GM23248 (cell line): ENCODE measurements at regions not wholly inside any gene's neighbourhood (a gene's known extent, or its start where the extent isn't known, plus 50 kb on each side); places are given as distances from the start of the nearest gene placed in this dataset.

Experiments used
- DNase-seq: peaks from one replicate; pipeline ENCODE4 v3.0.0-alpha.2; 2015
- H2AFZ ChIP-seq: fragments of 200-600 bp; sonication (generic); 2 replicates; pipeline ENCODE4 v1.6.1; 2016; ENCODE audit warnings: antibody characterized with exemption
- H3F3A ChIP-seq: fragments of 200-600 bp; sonication (generic); 2 replicates; pipeline ENCODE4 v1.6.1; 2016; ENCODE audit warnings: mild to moderate bottlenecking, antibody characterized with exemption, mixed run types; ENCODE audit not compliant: insufficient read depth
- H3K27ac ChIP-seq: fragments of 200-600 bp; sonication (generic); 2 replicates; pipeline ENCODE4 v1.5.1; 2016; ENCODE audit warnings: mild to moderate bottlenecking
- H3K27me3 ChIP-seq: fragments of 200-600 bp; sonication (generic); replicated peaks from 2 replicates; pipeline ENCODE4 v1.6.1; 2016; ENCODE audit warnings: mild to moderate bottlenecking; ENCODE audit not compliant: insufficient read depth
- H3K36me3 ChIP-seq: fragments of 200-600 bp; sonication (generic); 2 replicates; pipeline ENCODE4 v1.6.1; 2016; ENCODE audit warnings: low read depth, mild to moderate bottlenecking
- H3K4me1 ChIP-seq: fragments of 200-600 bp; sonication (generic); 2 replicates; pipeline ENCODE4 v1.6.1; 2016; ENCODE audit warnings: mild to moderate bottlenecking; ENCODE audit not compliant: insufficient read depth
- H3K4me2 ChIP-seq: fragments of 200-600 bp; sonication (generic); one replicate; pipeline ENCODE4 v1.6.1; 2016; ENCODE audit warnings: mild to moderate bottlenecking; ENCODE audit not compliant: unreplicated experiment
- H3K4me3 ChIP-seq: fragments of 200-600 bp; sonication (generic); 2 replicates; pipeline ENCODE4 v1.5.1; 2016; ENCODE audit warnings: mild to moderate bottlenecking
- H3K79me2 ChIP-seq: fragments of 200-600 bp; sonication (generic); 2 replicates; pipeline ENCODE4 v1.6.1; 2016; ENCODE audit warnings: mild to moderate bottlenecking; ENCODE audit not compliant: insufficient read depth
- H3K9ac ChIP-seq: fragments of 200-600 bp; sonication (generic); 2 replicates; pipeline ENCODE4 v1.6.1; 2016; ENCODE audit warnings: mild to moderate bottlenecking
- H3K9me2 ChIP-seq: fragments of 200-600 bp; sonication (generic); 2 replicates; pipeline ENCODE4 v1.6.1; 2016; ENCODE audit warnings: mixed run types, mild to moderate bottlenecking, moderate library complexity; ENCODE audit not compliant: insufficient read depth
- H3K9me3 ChIP-seq: fragments of 200-600 bp; sonication (generic); one replicate; pipeline ENCODE4 v1.6.1; 2017; ENCODE audit warnings: low read depth
- H4K20me1 ChIP-seq: fragments of 200-600 bp; sonication (generic); 2 replicates; pipeline ENCODE4 v1.6.0; 2016; ENCODE audit not compliant: insufficient read depth
- EZH2 ChIP-seq: fragments of 200-600 bp; sonication (generic); IDR thresholded peaks from 2 replicates; pipeline ENCODE4 v1.6.1; 2018; ENCODE audit warnings: antibody characterized with exemption, mild to moderate bottlenecking; ENCODE audit not compliant: insufficient read depth, poor library complexity, severe bottlenecking
- EZH2phosphoT487 ChIP-seq: fragments of 200-600 bp; sonication (generic); IDR thresholded peaks from 2 replicates; pipeline ENCODE4 v1.6.1; 2018; ENCODE audit warnings: antibody characterized with exemption, moderate library complexity, mild to moderate bottlenecking, low read depth; ENCODE audit not compliant: insufficient read depth
- WGBS, 2 experiments: methylation state at CpG; one replicate each; pipeline ENCODE4 v1.1.6; 2015 to 2017; ENCODE audit warnings: low lambda C conversion rate in 2 of 2, low coverage in 1 of 2; ENCODE audit errors: missing lambda C conversion rate in 2 of 2; 5-methylcytosine and 5-hydroxymethylcytosine counted together
- in situ Hi-C: fragments of 300-500 bp; cut with MboI; formaldehyde crosslinking; loops from 2 replicates; pipeline ENCODE4 v1.15.0; 2020

GRCh38 chr3:35987386-35987785 lies 348.1 kb downstream of the ARPP21 start:
- Histone ChIP-seq H3K4me3 (no peak overlapping the region), H3K27me3 (no peaks in the 10 kb centered on the region; the same call in 1 of the 2 replicates), H3K36me3 (no peaks in the 10 kb centered on the region), H4K20me1 (no peaks in the 10 kb centered on the region), H2AFZ (no peak overlapping the region), H3K4me1 (no peaks in the 10 kb centered on the region), H3K9ac (no peak overlapping the region), H3K27ac (no peak overlapping the region), H3F3A (no peaks in the 10 kb centered on the region), H3K9me2 (no peaks in the 10 kb centered on the region), H3K9me3 (no peaks in the 10 kb centered on the region), H3K79me2 (no peaks in the 10 kb centered on the region), H3K4me2 (no peak overlapping the region)
- in situ Hi-C loops: no loop called here
- TF ChIP-seq EZH2 (no peak), EZH2phosphoT487 (no peak)
- DNase-seq: no peak

- Histone ChIP-seq H3K9me2 (no peaks in the 10 kb centered on the region), H3K4me2 (no peak overlapping the region), H3K27me3 (no peaks in the 10 kb centered on the region; the same call in 1 of the 2 replicates), H3K79me2 (no peaks in the 10 kb centered on the region), H3K4me1 (no peaks in the 10 kb centered on the region), H3K4me3 (no peak overlapping the region), H3K9me3 (no peaks in the 10 kb centered on the region), H3F3A (no peaks in the 10 kb centered on the region), H3K36me3 (no peaks in the 10 kb centered on the region), H4K20me1 (no peaks in the 10 kb centered on the region), H2AFZ (no peak overlapping the region), H3K27ac (no peak overlapping the region), H3K9ac (no peak overlapping the region)
- in situ Hi-C loops: no loop called here
- 1 to 3% methylated on average over 2 of the region's 2 CpGs for WGBS, 2 experiments
- no peak for TF ChIP-seq EZH2phosphoT487
- TF ChIP-seq EZH2: no peak
- no peak for DNase-seq
These were observed 352.7 kb downstream of the ARPP21 start for GRCh38 chr3:35992041-35992440.

GRCh38 chr3:36011791-36012190 lies 368.5 kb upstream of the STAC start:
- no peaks in the 10 kb centered on the region for H3K9me2 ChIP-seq
- no peaks in the 10 kb centered on the region for H3F3A ChIP-seq
- in situ Hi-C loops: no loop called here
- no peaks in the 10 kb centered on the region for H3K4me1 ChIP-seq
- H4K20me1 ChIP-seq: no peaks in the 10 kb centered on the region
- WGBS, 2 experiments: 52 to 64% methylated on average over 2 of the region's 2 CpGs
- no peak overlapping the region for H3K9ac ChIP-seq
- H3K36me3 ChIP-seq: no peaks in the 10 kb centered on the region
- no peak overlapping the region for H3K27ac ChIP-seq
- no peak for DNase-seq
- no peaks in the 10 kb centered on the region for H3K9me3 ChIP-seq
- no peak overlapping the region for H2AFZ ChIP-seq
- no peak for TF ChIP-seq EZH2
- no peak for TF ChIP-seq EZH2phosphoT487
- H3K4me3 ChIP-seq: no peak overlapping the region
- no peaks in the 10 kb centered on the region for H3K27me3 ChIP-seq
- H3K79me2 ChIP-seq: no peaks in the 10 kb centered on the region
- H3K4me2 ChIP-seq: no peak overlapping the region

GRCh38 chr3:36013425-36013824 lies 366.9 kb upstream of the STAC start:
- H3K9ac ChIP-seq: no peak overlapping the region
- no peak for TF ChIP-seq EZH2phosphoT487
- TF ChIP-seq EZH2: no peak
- H3K4me1 ChIP-seq: no peaks in the 10 kb centered on the region
- WGBS, 2 experiments: 2 to 8% methylated on average over 1 of the region's 1 CpG
- H3K27me3 ChIP-seq: no peaks in the 10 kb centered on the region
- no peaks in the 10 kb centered on the region for H3K36me3 ChIP-seq
- no peaks in the 10 kb centered on the region for H4K20me1 ChIP-seq
- no peaks in the 10 kb centered on the region for H3K9me2 ChIP-seq
- no peaks in the 10 kb centered on the region for H3F3A ChIP-seq
- no peak overlapping the region for H3K27ac ChIP-seq
- in situ Hi-C loops: no loop called here
- no peak for DNase-seq
- H3K4me3 ChIP-seq: no peak overlapping the region
- no peaks in the 10 kb centered on the region for H3K79me2 ChIP-seq
- H2AFZ ChIP-seq: no peak overlapping the region
- no peak overlapping the region for H3K4me2 ChIP-seq
- no peaks in the 10 kb centered on the region for H3K9me3 ChIP-seq

- Histone ChIP-seq H3K27ac (no peak overlapping the region), H3K4me3 (no peak overlapping the region), H3K9ac (no peak overlapping the region), H4K20me1 (no peaks in the 10 kb centered on the region), H3K27me3 (no peaks in the 10 kb centered on the region), H3K4me2 (no peak overlapping the region), H3K9me2 (no peaks in the 10 kb centered on the region), H3K79me2 (no peaks in the 10 kb centered on the region), H3K9me3 (no peaks in the 10 kb centered on the region), H3F3A (no peaks in the 10 kb centered on the region), H3K4me1 (no peaks in the 10 kb centered on the region), H2AFZ (no peak overlapping the region), H3K36me3 (no peaks in the 10 kb centered on the region)
- TF ChIP-seq EZH2phosphoT487 (no peak), EZH2 (no peak)
- in situ Hi-C loops: no loop called here
- 38 to 41% methylated on average over 3 of the region's 3 CpGs for WGBS, 2 experiments
- no peak for DNase-seq
These were observed 355.1 kb upstream of the STAC start for GRCh38 chr3:36025232-36025631.
